ENCODE measurements at regions not wholly inside any gene's neighbourhood (a gene's known extent, or its start where the extent isn't known, plus 50 kb on each side); places are given as distances from the start of the nearest gene placed in this dataset.

GRCh38 chr1:204814166-204814884 lies 56.3 kb upstream of the NFASC start:
- Histone ChIP-seq H3K27me3 (no peaks in the 10 kb centered on the region), H3K9me3 (no peaks in the 10 kb centered on the region), H3K27ac (peak overlapping the region in 1 of 4 donors; percentile 37), H3K36me3 (no peaks in the 10 kb centered on the region), H3K4me3 (no peak overlapping the region), H3K4me1 (no peaks in the 10 kb centered on the region)
- no peak for DNase-seq
- TF ChIP-seq POLR2A (IDR thresholded peaks at IDR 0.05): no peak
- no peak for TF ChIP-seq CTCF (IDR thresholded peaks at IDR 0.05)

- Histone ChIP-seq H3K36me3 (no peaks in the 10 kb centered on the region), H3K27me3 (no peaks in the 10 kb centered on the region), H3K4me3 (no peak overlapping the region), H3K9me3 (no peaks in the 10 kb centered on the region), H3K27ac (no peak overlapping the region), H3K4me1 (peaks cover 0 to 10% (median 0%) of the 10 kb centered on the region in 4 donors)
- TF ChIP-seq CTCF (IDR thresholded peaks at IDR 0.05): no peak
- DNase-seq: no peak
Observed at GRCh38 chr1:204817341-204817740, 53.3 kb upstream of the NFASC start.

GRCh38 chr1:204818998-204819397 lies 51.7 kb upstream of the NFASC start:
- H3K27me3 ChIP-seq: no peaks in the 10 kb centered on the region
- no peaks in the 10 kb centered on the region for H3K9me3 ChIP-seq
- H3K36me3 ChIP-seq: no peaks in the 10 kb centered on the region
- no peak for TF ChIP-seq POLR2A (IDR thresholded peaks at IDR 0.05)
- H3K4me1 ChIP-seq: peaks cover 0 to 10% (median 0%) of the 10 kb centered on the region in 4 donors
- H3K27ac ChIP-seq: peak overlapping the region in 1 of 4 donors; percentile 20
- no peak overlapping the region for H3K4me3 ChIP-seq
- DNase-seq: no peak

- H3K4me3 ChIP-seq: no peak overlapping the region
- no peak for DNase-seq
- H3K4me1 ChIP-seq: peaks cover 0 to 10% (median 0%) of the 10 kb centered on the region in 4 donors
- peak overlapping the region in 1 of 4 donors; percentile 20 for H3K27ac ChIP-seq
- no peak for TF ChIP-seq CTCF (IDR thresholded peaks at IDR 0.05)
- TF ChIP-seq POLR2A (IDR thresholded peaks at IDR 0.05): no peak
- H3K9me3 ChIP-seq: no peaks in the 10 kb centered on the region
- H3K36me3 ChIP-seq: no peaks in the 10 kb centered on the region
- no peaks in the 10 kb centered on the region for H3K27me3 ChIP-seq
Observed at GRCh38 chr1:204819495-204819894, 51.2 kb upstream of the NFASC start.
